ENCODE measurements at regions not wholly inside any gene's neighbourhood (a gene's known extent, or its start where the extent isn't known, plus 50 kb on each side); places are given as distances from the start of the nearest gene placed in this dataset.

DNA sequence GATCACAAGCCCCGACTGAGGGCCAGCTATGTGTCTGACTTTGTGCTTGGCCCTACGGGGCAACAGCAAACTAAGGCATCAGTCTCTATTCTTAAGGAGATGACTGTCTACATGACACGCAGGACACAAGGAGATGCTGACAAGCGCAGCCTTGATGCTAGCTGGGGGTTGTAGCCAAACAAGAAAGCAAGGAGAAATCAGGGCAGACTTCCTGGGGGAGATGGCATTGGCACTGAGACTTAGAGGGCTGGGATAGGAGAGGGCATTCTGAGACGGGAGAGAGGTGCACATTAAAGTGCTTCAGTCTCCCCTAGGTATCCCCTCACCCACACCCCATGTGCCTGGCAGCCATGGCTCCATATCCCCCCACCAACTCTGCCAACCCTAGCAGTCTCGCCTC is 210.8 kb upstream of the POU3F1 start:
- Histone ChIP-seq H3K4me1 (ENCODE audit: insufficient read depth, poor library complexity, severe bottlenecking) (no peaks in the 10 kb centered on the region), H3K27ac (ENCODE audit: poor library complexity, severe bottlenecking) (no peak overlapping the region), H3K36me3 (ENCODE audit: low read depth) (no peaks in the 10 kb centered on the region), H3K9me3 (ENCODE audit: severe bottlenecking) (no peaks in the 10 kb centered on the region), H3K4me3 (ENCODE audit: severe bottlenecking) (no peak overlapping the region), H3K27me3 (ENCODE audit: insufficient read depth, poor library complexity, severe bottlenecking) (no peaks in the 10 kb centered on the region)
- DNase-seq (ENCODE audit: low spot score) (no peak), ATAC-seq (ENCODE audit: low read depth) (no peak)
- TF ChIP-seq, protein P1, sequence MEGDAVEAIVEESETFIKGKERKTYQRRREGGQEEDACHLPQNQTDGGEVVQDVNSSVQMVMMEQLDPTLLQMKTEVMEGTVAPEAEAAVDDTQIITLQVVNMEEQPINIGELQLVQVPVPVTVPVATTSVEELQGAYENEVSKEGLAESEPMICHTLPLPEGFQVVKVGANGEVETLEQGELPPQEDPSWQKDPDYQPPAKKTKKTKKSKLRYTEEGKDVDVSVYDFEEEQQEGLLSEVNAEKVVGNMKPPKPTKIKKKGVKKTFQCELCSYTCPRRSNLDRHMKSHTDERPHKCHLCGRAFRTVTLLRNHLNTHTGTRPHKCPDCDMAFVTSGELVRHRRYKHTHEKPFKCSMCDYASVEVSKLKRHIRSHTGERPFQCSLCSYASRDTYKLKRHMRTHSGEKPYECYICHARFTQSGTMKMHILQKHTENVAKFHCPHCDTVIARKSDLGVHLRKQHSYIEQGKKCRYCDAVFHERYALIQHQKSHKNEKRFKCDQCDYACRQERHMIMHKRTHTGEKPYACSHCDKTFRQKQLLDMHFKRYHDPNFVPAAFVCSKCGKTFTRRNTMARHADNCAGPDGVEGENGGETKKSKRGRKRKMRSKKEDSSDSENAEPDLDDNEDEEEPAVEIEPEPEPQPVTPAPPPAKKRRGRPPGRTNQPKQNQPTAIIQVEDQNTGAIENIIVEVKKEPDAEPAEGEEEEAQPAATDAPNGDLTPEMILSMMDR (IDR thresholded peaks at IDR 0.05; ENCODE audit: poor library complexity, severe bottlenecking) = no peak

DNA sequence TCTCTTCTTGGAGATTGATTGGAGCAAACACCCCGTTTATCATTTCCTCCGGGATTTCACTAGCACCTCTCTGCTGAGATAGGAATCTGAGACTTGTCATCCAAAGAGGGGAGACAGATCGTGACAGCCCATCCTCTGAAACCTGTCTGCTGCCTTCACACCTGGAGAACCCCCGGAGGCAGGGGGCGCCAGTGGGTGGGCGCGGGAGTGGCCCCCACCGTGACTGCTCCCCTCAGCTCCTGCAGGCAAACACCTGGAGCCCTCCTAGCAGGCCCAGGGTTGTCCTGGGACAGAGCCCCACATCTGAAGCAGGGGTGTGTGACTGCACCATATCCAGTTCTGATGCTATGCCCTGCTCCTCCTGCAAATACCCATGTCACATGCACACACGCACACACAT is 209.5 kb upstream of the POU3F1 start:
- TF ChIP-seq, protein P1 (IDR thresholded peaks at IDR 0.05; ENCODE audit: poor library complexity, severe bottlenecking) = no peak
- Histone ChIP-seq H3K27me3 (ENCODE audit: insufficient read depth, poor library complexity, severe bottlenecking) (no peaks in the 10 kb centered on the region), H3K27ac (ENCODE audit: poor library complexity, severe bottlenecking) (no peak overlapping the region), H3K4me1 (ENCODE audit: insufficient read depth, poor library complexity, severe bottlenecking) (no peaks in the 10 kb centered on the region), H3K9me3 (ENCODE audit: severe bottlenecking) (no peaks in the 10 kb centered on the region), H3K36me3 (ENCODE audit: low read depth) (no peaks in the 10 kb centered on the region), H3K4me3 (ENCODE audit: severe bottlenecking) (no peak overlapping the region)
- no peak for ATAC-seq (ENCODE audit: low read depth)
- DNase-seq (ENCODE audit: low spot score) = no peak

DNA sequence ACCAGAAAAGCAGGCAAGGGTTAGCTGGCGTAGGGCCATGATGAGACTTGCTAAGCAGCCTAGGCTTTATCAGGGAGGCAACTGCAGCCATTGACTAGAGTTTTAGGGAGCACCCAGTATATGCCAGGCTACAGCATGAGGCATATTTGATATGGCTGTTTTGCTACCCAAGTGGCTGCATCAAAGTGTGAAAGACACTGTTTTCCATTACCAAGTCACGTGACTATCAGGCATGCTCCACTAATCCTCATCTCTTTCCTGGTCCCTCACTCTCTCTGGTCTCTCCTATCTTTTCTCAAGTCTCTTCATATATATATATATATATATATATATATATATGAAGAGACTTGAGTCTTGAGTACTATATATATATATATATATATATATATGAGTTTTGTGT is 206.7 kb upstream of the POU3F1 start:
- ATAC-seq (ENCODE audit: low read depth) = no peak

DNA sequence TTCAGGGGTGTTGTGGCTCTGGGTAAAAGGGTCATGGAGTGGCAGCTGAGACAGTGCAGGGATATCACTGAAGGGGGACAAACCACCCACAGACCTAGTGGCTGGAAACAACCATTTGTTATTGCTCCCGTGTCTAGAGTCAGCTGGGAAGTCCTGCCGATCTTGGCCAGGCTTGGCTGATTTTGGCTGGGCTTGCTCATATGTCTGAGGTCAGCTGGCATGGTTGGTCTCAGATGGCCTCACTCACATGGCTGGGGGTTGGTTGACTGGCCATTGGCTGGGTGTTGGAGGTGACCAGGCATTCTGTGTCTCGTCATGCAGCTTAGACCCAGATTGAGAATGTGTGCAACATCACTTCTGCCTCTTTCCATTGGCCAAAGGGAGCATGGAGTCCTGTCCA is 203.8 kb upstream of the POU3F1 start:
- Histone ChIP-seq H3K4me3 (ENCODE audit: severe bottlenecking) (no peak overlapping the region), H3K27ac (ENCODE audit: poor library complexity, severe bottlenecking) (no peak overlapping the region), H3K9me3 (ENCODE audit: severe bottlenecking) (no peaks in the 10 kb centered on the region), H3K36me3 (ENCODE audit: low read depth) (no peaks in the 10 kb centered on the region), H3K27me3 (ENCODE audit: insufficient read depth, poor library complexity, severe bottlenecking) (no peaks in the 10 kb centered on the region), H3K4me1 (ENCODE audit: insufficient read depth, poor library complexity, severe bottlenecking) (no peaks in the 10 kb centered on the region)
- no peak for ATAC-seq (ENCODE audit: low read depth)
- DNase-seq (ENCODE audit: low spot score) = no peak
- TF ChIP-seq, protein P1 (IDR thresholded peaks at IDR 0.05; ENCODE audit: poor library complexity, severe bottlenecking) = no peak

More for the DNA sequence above, 206.7 kb upstream of the POU3F1 start:
- Histone ChIP-seq H3K4me1 (ENCODE audit: insufficient read depth, poor library complexity, severe bottlenecking) (no peaks in the 10 kb centered on the region), H3K27ac (ENCODE audit: poor library complexity, severe bottlenecking) (no peak overlapping the region), H3K9me3 (ENCODE audit: severe bottlenecking) (no peaks in the 10 kb centered on the region), H3K36me3 (ENCODE audit: low read depth) (no peaks in the 10 kb centered on the region), H3K4me3 (ENCODE audit: severe bottlenecking) (no peak overlapping the region), H3K27me3 (ENCODE audit: insufficient read depth, poor library complexity, severe bottlenecking) (no peaks in the 10 kb centered on the region)
- TF ChIP-seq, protein P1 (IDR thresholded peaks at IDR 0.05; ENCODE audit: poor library complexity, severe bottlenecking) = no peak
- no peak for DNase-seq (ENCODE audit: low spot score)

DNA sequence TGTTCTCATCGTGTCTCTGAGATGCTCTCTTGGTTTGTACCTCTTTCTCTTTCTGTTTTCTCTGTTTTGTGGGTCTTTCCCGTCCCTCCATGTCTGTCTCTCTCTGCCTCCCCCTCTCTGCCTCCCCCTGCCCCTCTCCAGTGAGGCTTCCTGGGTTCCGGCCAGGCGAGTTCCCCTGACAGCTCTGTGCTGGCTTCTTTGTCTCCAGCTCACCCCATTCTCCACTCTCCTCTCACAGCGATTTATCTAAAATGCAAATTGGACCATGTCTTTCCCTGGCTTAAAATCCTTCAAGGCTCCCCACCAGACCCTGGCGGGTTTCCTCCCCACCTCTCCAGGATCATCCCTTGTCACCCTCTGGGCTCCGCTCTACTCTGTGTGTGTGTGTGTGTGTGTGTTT is 202.4 kb upstream of the POU3F1 start:
- H3K27me3 ChIP-seq (ENCODE audit: insufficient read depth, poor library complexity, severe bottlenecking) = no peaks in the 10 kb centered on the region
- no peak for DNase-seq (ENCODE audit: low spot score)

More for the DNA sequence above, 202.4 kb upstream of the POU3F1 start:
- Histone ChIP-seq H3K36me3 (ENCODE audit: low read depth) (no peaks in the 10 kb centered on the region), H3K4me3 (ENCODE audit: severe bottlenecking) (no peak overlapping the region), H3K4me1 (ENCODE audit: insufficient read depth, poor library complexity, severe bottlenecking) (no peaks in the 10 kb centered on the region), H3K9me3 (ENCODE audit: severe bottlenecking) (no peaks in the 10 kb centered on the region), H3K27ac (ENCODE audit: poor library complexity, severe bottlenecking) (no peak overlapping the region)
- no peak for ATAC-seq (ENCODE audit: low read depth)
- TF ChIP-seq, protein P1 (IDR thresholded peaks at IDR 0.05; ENCODE audit: poor library complexity, severe bottlenecking) = no peak

All from RWPE2 (cell line).